ENCODE measurements at regions not wholly inside any gene's neighbourhood (a gene's known extent, or its start where the extent isn't known, plus 50 kb on each side); places are given as distances from the start of the nearest gene placed in this dataset.

DNA sequence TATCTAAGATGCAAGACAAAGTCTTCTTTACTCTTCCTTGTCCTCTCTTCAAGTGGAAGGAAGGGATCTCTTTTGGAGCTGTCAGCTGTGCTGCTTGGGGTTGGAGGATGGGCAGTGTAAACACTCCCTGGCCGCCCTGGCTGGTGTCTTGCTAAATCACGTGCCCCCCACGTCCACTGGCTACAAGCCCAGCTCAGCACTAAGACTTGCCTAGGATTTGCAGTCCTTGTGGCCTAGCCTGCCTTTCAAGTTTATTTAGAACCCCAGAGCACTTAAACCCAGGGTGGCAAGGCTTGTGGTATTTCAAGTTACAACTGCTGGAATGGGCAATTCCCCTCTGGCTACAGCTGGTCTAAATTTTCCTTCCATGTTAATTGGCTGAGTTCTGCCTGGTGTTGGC lies 272.4 kb upstream of the MYO3A start:
- DNase-seq: no peak

DNA sequence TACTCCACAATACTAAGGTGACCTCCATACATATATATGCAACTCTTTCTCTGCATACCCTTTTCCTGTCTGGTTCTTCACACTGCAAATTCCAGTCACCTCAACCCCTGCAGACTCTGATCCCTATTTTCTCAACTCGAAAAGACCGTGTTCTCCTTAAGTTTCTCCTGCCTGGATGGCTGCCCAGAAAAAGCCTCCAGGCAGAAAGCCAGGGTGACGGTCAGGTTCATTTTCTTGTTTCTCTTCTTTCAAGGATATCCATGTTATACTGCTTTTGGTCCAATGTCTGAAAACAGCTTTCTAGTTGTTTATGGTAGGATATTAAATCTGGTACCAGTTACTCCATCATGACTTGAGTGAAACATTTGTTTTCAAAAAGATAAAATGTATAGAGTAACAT lies 267.8 kb upstream of the MYO3A start:
- no peak for DNase-seq

DNA sequence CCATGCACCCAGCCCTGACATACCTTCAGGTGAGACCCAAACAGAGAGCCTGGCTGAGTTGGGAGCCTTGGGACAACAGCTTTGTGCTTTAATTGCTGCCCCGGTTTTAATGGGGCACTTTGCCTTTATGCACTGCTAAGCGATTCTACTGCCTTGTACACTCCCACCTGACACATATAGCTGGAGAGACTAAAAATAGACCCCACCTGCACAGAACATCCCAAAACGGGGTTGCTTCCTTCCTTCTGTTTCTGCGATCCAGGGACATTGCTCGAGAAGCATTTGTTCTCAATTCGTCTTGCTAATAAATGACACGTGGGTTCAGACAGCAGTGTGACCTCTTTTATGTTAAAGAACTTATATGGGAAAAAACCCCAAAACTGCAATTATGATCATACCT lies 258.8 kb upstream of the MYO3A start:
- no peak for DNase-seq

DNA sequence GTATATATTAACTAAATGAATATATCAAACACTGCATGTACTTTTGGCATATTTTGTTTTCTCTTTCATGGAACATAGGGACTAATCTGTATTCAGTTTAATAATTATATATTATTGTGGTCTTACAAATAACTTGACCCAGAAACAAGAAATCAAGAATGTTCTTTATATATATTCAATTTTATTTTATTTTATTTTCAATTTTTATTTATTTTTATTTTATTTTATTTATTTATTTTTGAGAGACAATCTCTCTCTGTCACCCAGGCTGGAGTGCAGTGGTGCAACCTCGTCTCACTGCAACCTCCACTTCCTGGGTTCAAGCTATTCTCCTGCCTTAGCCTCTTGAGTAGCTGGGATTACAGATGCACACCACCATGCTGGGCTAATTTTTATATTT lies 258.4 kb upstream of the MYO3A start:
- no peak for DNase-seq

DNA sequence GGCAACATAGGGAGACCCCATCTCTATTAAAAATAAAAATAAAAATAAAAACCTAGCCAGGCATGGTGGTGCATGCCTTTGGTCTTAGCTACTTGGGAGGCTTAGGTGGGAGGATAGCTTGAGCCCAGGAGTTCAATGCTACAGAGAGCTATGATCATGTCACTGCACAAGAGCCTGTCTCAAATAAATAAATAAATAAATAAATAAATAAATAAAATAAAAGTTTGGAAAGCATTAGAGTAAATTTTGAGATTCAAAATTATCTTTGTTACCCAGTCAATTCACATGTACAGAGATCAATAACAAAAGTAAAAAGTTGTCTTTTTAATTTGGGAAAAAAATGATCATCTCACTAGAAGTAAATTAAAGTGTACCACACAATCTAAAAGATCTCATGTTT lies 255.8 kb upstream of the MYO3A start:
- no peak for DNase-seq

DNA sequence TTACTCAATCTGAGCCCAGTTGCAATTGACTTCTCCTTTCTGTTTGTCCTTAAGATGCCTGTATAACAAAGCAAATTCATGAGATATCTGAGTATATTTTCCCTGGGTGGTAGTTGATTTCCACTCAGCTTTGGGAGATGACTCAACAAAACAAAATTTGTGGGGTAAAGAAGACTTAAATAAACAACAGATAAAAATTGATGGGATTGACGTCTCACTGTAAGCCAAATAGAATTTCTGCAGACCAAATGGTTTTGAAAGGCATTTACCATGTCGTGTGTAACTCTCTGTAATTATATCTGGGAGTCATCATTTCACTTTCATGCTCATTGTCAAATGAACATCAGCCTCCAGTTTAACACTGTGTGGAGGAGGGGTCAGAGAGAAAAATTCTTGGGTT lies 255.4 kb upstream of the MYO3A start:
- peak in 2 of 4 experiments; percentile 6 to 21 for DNase-seq

DNA sequence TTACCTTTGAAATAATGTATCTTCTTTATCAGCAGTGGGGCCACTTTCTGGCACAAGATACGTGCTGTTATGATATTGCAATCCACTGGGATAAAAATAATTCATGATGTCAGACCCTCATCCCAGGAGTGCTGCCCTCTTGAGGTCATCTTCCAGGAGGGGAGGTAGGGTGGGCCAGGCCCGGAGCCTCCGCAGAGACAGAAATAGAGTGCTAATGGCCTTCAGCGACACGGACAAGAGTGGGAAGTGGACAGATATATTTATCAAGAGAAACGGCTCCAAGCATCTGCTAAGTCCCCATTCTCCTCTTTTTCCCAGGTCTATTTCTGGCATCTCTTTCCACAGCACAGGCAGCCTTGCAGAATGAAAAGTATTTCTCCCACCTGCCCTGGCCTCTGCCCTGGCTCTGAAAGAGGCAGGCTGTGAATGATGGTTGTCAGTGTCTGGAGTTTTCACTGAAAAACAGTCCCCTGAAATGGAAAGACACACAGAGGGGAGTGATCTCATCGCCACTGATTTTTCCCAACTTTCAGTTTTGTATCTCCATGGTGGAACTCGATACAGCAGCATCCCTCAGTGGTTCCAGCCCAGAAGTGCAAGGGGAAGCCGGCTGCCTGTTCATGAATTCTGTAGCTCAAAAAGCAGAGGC lies 251.7 kb upstream of the MYO3A start:
- DNase-seq: peak in 1 of 4 experiments; percentile 18

DNA sequence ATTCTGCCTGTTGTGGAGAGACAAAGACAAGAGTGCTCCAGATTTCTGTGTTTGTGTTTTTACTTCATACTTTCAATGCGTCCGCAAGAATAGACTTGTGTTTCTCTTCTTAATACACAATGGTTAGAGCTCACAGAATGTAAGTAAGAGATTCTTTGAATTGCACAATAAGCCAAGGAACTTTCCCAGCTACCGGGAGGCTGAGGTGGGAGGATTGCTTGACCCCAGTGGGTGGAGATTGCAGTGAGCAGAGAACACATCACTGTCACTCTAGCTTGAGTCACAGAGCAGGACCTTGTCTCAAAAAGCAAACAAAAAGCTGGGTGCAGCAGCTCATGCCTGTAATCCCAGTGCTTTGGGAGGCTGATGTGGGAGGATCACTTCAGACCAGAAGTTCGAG lies 250.7 kb upstream of the MYO3A start:
- peak; percentile 47 to 75 (median 70) for DNase-seq

DNA sequence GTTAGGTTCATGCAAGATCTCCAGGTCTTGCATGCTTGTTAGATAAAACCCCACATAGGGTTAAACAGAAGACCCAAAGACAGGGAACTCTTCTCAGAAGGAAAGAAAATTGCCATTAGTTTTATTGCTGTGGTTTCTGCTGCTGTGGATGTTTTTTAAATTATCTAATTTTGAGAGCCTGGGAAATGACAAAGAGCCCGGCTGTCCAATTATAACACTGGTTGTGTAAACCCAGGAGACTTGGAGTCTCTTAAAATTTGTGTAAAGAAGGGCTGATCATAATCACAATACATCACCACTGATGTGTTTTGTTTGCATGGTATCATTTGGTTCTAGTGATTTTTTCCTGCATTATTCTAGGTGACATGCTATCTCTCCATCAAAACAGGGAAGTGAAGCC lies 246.5 kb upstream of the MYO3A start:
- no peak for DNase-seq

DNA sequence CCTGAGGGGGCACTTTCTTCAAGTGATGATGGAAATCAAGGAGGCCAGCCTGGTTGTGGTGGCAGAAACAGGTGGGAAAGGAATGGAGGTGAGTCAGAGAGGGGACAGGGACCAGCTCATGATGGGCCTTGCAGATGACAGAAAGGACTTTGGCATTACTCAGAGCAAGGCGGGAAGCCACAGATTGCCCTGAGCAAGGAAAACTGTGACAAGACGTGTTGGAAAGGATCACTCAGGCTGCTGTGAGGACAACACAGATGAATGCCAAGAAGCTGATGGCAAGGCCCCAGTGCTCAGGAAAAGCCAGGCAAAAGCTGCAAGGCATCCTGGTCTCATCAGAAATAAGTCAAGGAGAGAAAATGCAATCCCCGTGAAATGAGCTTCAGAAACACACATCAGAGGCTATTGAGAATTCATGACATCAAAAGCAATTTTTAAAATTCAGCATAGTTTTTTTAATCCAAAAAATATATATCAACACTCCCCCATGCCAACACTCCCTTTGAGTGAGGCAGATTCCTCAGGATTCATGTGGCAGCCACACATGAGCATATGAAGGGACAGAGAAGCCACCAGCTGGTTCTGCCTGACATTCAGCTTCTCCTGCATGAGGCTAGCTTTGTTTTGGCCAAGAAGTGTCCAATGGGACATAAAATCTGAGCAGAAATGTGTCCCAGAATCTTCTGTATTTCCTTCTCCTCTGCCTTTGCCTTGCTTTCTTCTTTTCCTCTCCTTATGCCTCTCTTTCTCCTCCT lies 244.5 kb upstream of the MYO3A start:
- DNase-seq: no peak

DNA sequence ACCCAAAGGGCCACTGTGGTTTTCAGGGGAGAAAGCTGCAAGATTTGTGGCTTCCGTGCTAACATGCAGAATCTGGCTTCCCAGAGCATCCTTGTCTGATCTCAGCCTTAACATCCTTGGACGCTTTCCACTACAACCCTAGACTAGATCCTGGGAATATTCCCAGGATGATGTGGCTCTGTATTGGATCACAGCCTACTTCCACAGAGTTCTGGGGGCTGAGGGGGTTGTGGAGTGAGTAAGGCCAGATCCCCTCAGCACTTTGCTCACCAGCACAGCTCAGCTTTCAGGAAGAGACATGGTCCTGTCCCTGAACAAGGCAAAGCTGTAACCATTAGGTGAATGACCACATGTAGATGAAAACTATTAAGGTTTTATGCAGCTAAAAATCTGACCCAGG lies 241.3 kb upstream of the MYO3A start:
- no peak for DNase-seq

DNA sequence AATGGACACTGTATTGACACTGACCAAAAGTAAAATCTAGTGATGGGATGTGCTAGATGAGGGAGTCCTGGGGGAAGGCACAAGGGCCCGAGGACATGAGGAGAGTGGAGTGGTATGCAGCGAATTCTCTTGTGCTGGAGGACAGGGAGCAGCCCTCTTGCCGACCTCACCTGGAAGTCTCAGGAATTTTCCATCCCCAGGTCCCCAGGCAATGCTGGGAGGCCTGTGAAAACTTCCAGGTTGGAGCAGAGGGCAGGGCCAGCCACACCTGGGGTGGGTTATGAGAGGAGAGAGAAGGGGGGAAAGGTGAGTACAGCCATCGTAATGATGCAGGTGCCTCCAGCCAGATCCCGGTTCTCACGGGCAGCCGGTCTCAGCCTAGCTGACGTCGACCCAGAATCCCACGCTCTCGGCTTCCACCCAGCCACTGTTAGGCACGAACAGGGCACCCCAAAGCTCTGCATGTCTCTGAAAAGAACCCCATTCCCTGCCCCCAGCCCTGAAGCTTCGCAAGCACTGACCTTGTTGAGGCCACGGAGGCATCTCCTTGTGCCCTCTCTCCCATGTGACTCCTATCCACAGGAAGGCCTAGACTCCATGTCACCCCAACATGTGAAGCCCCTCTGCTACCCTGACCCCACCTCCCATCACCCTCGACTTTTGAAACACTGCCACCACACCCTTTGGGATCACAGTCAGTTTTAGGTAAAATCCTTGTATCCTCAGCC lies 239.7 kb upstream of the MYO3A start:
- no peak for DNase-seq

DNA sequence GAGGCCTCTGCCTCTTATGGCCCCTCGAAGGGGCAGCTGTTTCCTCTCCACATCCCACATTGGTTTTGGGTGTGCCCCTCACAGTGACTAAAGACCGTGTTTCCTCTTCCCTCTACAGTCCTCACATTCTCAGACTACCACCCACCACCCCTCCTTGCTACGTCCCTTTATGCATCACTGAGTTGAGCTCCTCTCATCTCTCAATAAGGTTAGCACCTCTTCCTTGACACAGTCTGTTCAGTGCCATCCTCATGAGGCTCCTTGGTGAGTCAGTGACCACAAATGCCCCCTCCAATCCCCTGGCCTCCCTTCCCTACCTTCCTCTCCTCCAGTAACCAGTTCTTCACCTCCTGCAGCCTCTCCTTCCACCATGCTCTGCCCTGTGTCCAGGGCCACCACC lies 239.1 kb upstream of the MYO3A start:
- no peak for DNase-seq

DNA sequence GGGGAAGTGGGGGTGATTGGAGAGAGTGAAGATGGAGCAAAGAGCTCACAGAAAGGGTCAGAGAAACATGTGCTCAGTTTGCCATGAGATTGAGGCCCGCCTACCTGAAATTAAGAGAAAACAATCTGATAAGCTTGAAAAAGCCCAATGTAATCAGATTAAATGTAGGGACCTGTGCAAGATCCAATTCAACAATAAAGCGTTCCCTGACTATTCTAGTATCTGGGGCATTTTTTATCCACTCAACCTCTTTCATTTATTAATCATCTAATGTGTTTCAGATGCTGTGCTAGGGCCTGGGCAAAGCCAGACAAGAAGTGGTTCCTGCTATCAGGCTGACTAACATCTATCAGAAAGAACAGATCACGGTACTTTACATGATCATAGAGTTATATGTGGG lies 238.4 kb upstream of the MYO3A start:
- no peak for DNase-seq

DNA sequence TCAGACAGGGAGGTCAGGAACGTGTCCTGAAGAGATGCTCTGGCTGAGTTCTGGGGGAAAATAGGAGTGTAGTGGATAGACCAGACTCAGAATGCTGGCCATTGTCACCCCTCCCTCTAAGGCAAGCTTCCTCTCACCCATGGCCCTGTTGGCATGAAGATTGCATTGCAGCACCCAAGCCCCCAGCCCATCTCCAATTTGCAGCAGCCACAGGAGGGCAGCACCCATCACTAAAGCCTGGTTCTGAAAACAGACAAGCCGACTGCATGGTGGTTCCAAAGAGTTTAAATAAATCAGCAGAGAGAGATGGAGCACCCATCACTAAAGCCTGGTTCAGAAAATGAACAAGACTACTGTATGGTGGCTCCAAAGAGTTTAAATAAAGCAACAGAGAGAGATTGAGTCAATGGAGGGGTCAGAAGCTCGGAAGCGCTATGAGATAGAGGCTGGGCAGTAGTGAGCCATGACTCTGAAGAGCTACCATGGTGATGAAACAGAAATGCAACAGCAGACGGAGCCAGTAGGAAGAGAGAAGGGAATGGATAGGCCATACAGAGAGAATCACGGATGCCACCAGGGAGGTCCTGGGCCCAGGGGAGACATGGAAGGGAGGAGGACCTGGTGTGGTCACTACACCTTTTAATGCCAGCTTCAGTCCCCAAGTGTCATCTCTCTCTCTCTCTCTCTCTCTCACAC lies 237.9 kb upstream of the MYO3A start:
- no peak for DNase-seq

DNA sequence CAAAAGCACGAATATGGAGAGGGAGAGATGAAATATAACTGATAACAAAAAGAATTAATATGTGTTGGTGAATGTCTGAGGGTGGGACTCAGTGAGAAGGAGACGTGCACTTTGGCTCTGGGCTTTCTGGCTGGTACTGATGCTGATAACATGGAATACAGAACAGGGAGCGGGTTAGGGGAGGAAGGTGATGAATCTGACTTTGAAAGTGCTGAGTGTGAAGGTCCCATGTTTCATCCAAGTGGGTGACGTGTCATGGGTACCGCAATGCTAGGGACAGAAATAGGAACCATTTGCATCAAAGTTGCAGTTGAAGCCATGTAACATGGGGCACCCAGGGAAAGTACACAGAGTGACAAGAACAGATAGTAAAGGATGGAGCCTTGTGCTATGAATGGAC lies 236.6 kb upstream of the MYO3A start:
- no peak for DNase-seq

DNA sequence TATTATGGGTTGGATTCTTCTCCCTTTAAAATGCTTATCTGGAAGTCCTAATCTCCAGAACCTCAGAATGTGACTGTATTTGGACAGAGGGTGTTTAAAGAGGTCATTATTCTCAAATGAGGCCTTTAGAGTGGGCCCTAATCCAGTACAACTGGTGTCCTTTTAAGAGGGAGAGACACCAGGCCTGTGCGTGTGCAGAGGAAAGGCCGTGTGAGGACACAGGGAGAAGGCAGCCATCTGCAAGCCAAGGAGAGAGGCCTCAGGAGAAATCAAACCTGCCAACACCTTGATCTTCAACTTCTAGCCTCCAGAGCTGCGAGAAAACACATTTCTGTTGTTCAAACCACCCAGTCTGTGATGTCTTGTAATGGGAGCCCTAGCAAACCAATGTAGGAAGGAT lies 235.4 kb upstream of the MYO3A start:
- no peak for DNase-seq

DNA sequence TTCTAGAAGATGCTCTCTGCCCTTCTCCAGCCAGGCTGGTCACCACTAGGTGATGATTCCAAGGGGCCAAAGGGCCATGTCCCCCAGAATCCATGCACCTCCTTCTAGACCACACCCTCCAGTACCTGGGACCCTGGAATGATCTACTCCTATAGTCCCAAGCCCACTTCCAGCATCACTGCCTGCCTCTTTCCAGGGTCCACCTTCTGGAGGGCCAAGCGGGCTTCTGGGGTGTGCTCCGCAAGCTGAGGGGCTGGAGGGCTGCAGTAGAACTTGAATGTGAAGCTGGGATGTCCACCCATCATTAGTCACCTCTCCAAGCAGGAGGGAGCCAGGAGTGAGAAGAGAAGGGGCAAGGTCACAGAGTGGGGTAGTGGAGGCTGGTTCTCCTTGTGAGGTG lies 234.4 kb upstream of the MYO3A start:
- no peak for DNase-seq

DNA sequence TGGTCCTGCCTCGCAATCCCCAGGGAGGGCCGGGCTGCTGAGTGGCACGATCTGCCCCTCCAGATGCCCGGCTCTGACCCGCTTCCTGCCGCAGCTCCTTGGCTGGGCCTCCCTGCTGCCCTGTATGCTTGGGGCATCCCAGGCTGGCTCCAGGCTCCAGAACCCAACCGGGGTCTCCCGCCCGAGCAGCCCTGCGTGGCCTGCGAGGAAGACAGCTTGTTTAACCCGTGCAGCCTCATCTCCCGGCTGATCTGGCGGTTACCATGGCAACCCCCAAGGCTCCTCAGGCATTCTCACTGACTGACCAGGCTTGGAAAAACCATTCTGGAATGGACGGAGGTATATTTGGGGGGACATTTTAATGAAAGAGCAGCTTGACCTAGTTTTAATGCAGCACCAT lies 232.4 kb upstream of the MYO3A start:
- no peak for DNase-seq

DNA sequence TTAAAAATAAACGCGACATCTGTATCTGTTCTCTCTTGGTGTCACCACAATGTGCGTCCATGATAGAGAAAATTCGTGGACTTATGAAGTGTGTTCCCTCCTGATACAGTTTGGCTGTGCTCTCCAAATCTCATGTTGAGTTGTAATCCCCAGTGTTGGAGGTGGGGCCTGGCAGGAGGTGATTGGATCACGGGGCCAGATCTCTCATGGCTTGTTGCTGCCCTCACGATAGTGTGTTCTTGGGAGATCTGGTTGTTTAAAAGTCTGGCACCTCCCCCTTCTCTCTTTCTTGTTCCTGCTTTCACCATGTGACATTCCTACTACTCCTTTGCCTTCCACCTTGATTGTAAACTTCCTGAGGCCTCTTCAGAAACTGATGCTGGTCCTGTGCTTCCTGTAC lies 229.4 kb upstream of the MYO3A start:
- no peak for DNase-seq

DNA sequence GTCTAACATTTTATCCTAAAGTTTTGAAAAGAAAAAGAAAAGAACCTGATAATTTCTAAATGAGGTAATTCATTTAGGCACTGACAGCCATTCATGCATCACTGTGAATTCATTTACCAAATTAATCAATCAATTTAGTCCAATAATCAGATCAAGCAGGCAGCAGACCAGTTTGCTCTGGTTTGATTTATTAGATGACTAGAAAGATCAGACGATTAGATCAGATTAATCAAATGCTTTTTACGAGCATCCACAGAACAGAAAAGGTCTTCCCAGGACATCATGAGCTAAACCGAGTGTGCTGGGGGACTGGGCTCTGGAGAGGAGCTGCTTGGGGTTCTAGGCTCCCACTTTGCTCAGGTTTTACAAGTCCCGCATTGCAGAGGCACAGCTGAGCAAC lies 226.5 kb upstream of the MYO3A start:
- no peak for DNase-seq

DNA sequence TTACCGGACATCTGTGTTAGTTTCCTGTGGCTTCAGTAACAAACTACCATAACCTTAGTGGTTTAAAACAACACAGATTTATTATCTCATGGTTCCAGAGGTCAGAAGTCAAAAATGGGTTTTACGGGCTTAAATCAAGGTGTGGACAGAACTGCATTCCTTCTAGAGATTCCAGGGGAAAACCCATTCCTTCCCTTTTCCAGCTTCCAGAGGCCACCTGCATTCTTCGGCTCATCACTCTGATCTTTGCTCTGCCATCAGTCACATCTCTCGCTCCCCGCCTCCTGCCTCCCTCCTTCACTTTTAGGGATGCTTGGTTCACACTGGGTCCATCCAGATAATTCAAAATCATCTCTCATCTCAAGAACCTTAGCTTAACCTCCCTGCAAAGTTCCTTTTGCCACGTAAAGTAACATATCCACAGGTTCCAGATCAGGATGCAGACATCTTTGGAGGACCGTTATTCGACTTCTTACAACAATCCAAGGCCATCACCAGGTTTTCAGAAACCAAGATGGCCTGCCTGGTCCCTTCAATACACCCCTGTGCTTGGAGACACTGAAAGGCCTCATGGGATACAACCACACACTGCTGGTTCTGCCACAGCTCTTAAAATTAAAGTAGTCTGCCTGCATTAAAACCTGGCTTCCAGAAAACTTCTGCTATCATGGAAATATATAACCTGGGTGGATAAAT lies 225.9 kb upstream of the MYO3A start:
- DNase-seq: no peak

DNA sequence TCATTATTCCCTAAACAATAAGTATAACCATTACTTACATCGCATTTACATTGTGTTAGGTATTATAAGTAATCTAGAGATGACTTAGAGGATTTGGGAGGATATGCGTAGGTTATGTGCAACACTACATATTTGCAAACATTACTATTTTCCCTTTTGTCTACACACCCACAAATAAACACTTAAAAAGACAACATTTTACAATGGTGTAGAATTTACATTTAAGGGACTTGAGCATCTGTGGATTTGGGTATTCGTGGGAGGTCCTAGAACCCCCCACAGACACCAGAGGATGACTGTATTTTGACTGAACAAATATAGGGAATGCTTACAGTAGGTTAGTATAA lies 220.2 kb upstream of the MYO3A start:
- no peak for DNase-seq

Data from suppressor macrophage (primary cell).